HCT116 (cell line): ENCODE measurements at regions not wholly inside any gene's neighbourhood (a gene's known extent, or its start where the extent isn't known, plus 50 kb on each side); places are given as distances from the start of the nearest gene placed in this dataset.
"Not testable (repeated sequence)": the region's sequence is repeated elsewhere in the genome, so short reads cannot be mapped to it uniquely, and the experiment has no call there.

Source experiments
- CEBPB ChIP-seq: IDR thresholded peaks from 2 replicates; pipeline ENCODE4 v1.6.1; 2012; ENCODE audit warnings: low read depth
- EZH2phosphoT487 ChIP-seq: fragments of 200-600 bp; IDR thresholded peaks from 2 replicates; pipeline ENCODE4 v1.6.1; 2018; ENCODE audit warnings: antibody characterized with exemption, borderline replicate concordance
- POLR2A ChIP-seq: IDR thresholded peaks from 2 replicates; pipeline ENCODE4 v1.7.0; 2011; ENCODE audit warnings: borderline replicate concordance; ENCODE audit not compliant: insufficient read depth, insufficient read length; ENCODE audit errors: extremely low read depth
- POLR2AphosphoS5 ChIP-seq: IDR thresholded peaks from 2 replicates; pipeline ENCODE4 v1.6.1; 2011; ENCODE audit warnings: mild to moderate bottlenecking, low read depth, low read length, moderate library complexity
- RAD21 ChIP-seq: IDR thresholded peaks from 2 replicates; pipeline ENCODE4 v1.6.1; 2012; ENCODE audit warnings: low read depth, mild to moderate bottlenecking
- SRF ChIP-seq: IDR thresholded peaks from 2 replicates; pipeline ENCODE4 v1.6.1; 2012; ENCODE audit warnings: low read depth
- TF ChIP-seq, protein P1 (sequence below), 3 experiments: fragments of 200-600 bp in 1 of 3; sonication (generic) in 1 of 3; IDR thresholded peaks in 2 of 3; conservative IDR thresholded peaks in 1 of 3; 2 replicates each; pipeline ENCODE4 v1.5.1; 2012 to 2017; ENCODE audit warnings: low read depth in 2 of 3, low read length in 2 of 3, antibody characterized with exemption in 1 of 3, borderline replicate concordance in 1 of 3, control low read depth in 1 of 3, mild to moderate bottlenecking in 1 of 3, mixed read lengths in 1 of 3, mixed run types in 1 of 3, moderate library complexity in 1 of 3; ENCODE audit not compliant: insufficient read depth in 1 of 3
- TF ChIP-seq, protein P2 (sequence below): IDR thresholded peaks from 2 replicates; pipeline ENCODE4 v1.6.1; 2012

DNA sequence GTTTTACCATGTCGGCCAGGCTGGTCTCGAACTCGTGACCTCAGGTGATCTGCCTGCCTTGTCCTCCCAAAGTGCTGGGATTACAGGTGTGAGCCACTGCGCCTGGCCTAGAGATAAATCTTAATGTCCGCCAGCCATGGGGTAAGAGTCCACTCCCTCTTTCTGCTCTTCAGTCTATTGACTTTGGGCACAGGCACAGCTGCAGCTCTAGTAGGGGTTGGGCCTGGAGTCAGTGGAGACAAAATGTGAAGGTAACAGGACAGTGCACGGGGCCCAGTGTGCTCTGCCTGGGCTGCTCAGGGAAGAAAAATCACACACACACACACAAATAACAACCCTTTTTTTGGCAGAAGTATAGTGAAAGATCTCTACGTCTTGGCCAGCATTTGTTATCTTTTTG is 209.5 kb downstream of the NPIPA7 start:
- TF ChIP-seq, protein P1, sequence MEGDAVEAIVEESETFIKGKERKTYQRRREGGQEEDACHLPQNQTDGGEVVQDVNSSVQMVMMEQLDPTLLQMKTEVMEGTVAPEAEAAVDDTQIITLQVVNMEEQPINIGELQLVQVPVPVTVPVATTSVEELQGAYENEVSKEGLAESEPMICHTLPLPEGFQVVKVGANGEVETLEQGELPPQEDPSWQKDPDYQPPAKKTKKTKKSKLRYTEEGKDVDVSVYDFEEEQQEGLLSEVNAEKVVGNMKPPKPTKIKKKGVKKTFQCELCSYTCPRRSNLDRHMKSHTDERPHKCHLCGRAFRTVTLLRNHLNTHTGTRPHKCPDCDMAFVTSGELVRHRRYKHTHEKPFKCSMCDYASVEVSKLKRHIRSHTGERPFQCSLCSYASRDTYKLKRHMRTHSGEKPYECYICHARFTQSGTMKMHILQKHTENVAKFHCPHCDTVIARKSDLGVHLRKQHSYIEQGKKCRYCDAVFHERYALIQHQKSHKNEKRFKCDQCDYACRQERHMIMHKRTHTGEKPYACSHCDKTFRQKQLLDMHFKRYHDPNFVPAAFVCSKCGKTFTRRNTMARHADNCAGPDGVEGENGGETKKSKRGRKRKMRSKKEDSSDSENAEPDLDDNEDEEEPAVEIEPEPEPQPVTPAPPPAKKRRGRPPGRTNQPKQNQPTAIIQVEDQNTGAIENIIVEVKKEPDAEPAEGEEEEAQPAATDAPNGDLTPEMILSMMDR (IDR thresholded peaks at IDR 0.05 in 2 of 3, conservative IDR thresholded peaks at IDR 0.05 in 1 of 3; ENCODE audit: borderline replicate concordance in 1 of 3, insufficient read depth in 1 of 3, low read depth in 2 of 3, low read length in 2 of 3), result not testable (repeated sequence)
- TF ChIP-seq POLR2AphosphoS5, EZH2phosphoT487, CEBPB, POLR2A, RAD21, SRF: not testable (repeated sequence)
- TF ChIP-seq, protein P2, sequence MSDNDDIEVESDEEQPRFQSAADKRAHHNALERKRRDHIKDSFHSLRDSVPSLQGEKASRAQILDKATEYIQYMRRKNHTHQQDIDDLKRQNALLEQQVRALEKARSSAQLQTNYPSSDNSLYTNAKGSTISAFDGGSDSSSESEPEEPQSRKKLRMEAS, result not testable (repeated sequence)
